Prostate gland (tissue), 2 donors: ENCODE measurements at regions not wholly inside any gene's neighbourhood (a gene's known extent, or its start where the extent isn't known, plus 50 kb on each side); places are given as distances from the start of the nearest gene placed in this dataset.
"Not testable (repeated sequence)": the region's sequence is repeated elsewhere in the genome, so short reads cannot be mapped to it uniquely, and the experiment has no call there.

Experiments
- DNase-seq: peaks from one replicate; pipeline ENCODE4 v3.0.0-alpha.2; 2019; ENCODE audit warnings: low spot score
- H3K27ac ChIP-seq, 2 donors: fragments of 200-600 bp; sonication (generic); 2 replicates each; pipeline ENCODE4 v1.5.1; 2017 to 2019
- H3K27me3 ChIP-seq: fragments of 200-600 bp; sonication (generic); replicated peaks from 2 replicates; pipeline ENCODE4 v1.5.1; 2019; ENCODE audit not compliant: insufficient read depth
- H3K36me3 ChIP-seq, 2 donors: fragments of 200-600 bp; sonication (generic); 1 replicate in 1 of 2; 2 replicates in 1 of 2; pipeline versions ENCODE4 v1.5.1 to v1.8.1; 2017 to 2019
- H3K4me1 ChIP-seq: fragments of 200-600 bp; sonication (generic); replicated peaks from 2 replicates; pipeline ENCODE4 v1.5.1; 2019
- H3K4me3 ChIP-seq, 2 donors: fragments of 200-600 bp; sonication (generic); 2 replicates each; pipeline ENCODE4 v1.5.1; 2017 to 2019
- H3K9me3 ChIP-seq: fragments of 200-600 bp; sonication (generic); 2 replicates; pipeline ENCODE4 v1.5.1; 2017
- POLR2A ChIP-seq: fragments of 450-650 bp; IDR thresholded peaks from one replicate; pipeline ENCODE4 v1.6.1; 2016; ENCODE audit warnings: antibody characterized with exemption, mild to moderate bottlenecking
- POLR2AphosphoS5 ChIP-seq: sonication (generic); formaldehyde crosslinking; IDR thresholded peaks from one replicate; pipeline ENCODE4 v1.6.1; 2017; ENCODE audit warnings: antibody characterized with exemption
- whole genome bisulfite sequencing: methylation state at CpG from one replicate; pipeline ENCODE4 v1.1.5; 2018; 5-methylcytosine and 5-hydroxymethylcytosine counted together
- intact Hi-C: fragments of 100-400 bp; cut with DNase I; formaldehyde crosslinking; loops from one replicate; pipeline ENCODE4 v1.14.2; 2022
- TF ChIP-seq, protein P1 (sequence below), 4 experiments: fragments of 200-600 bp in 2 of 4; fragments of 450-650 bp in 2 of 4; sonication (generic) in 2 of 4; IDR thresholded peaks; 1 replicate in 3 of 4; 2 replicates in 1 of 4; pipeline ENCODE4 v1.5.1; 2016 to 2019; ENCODE audit warnings: antibody characterized with exemption in 4 of 4, mild to moderate bottlenecking in 2 of 4, moderate library complexity in 2 of 4

DNA sequence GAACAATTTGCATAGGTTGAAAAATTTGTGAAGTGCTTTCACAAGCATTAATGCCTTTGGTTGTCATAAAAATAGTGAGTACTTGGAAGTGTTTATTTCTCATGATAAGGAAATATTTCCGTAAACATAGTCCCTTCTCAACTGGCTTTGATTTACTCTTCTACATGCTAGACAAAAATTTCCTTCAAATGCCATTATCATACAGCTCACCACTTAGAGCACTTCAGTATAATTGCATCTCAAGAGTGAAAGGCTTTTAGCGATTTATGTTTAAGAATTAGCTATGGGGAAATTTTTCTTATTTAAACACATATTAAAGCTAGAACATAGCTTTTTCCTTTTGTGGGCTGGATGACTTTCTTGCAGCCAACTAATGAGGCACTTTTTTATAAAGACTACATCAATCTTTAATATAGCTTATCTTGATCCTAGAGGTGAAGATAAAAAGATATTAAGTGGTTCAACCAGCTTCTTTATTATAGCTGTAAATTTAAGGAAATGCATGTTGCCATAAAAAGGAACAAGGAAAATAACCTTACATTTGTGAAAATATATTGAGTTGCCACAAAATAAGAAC, 656.8 kb downstream of the SLITRK6 start:
- 42% methylated on average over 2 of the region's 2 CpGs for WGBS
- H3K4me3 ChIP-seq, result no peak overlapping the region
- no peak for DNase-seq
- intact Hi-C loops, result no loop called here
- no peaks in the 10 kb centered on the region for H3K36me3 ChIP-seq
- no peaks in the 10 kb centered on the region for H3K27me3 ChIP-seq
- H3K4me1 ChIP-seq, result no peaks in the 10 kb centered on the region
- H3K27ac ChIP-seq, result no peak overlapping the region
- no peaks in the 10 kb centered on the region for H3K9me3 ChIP-seq
- TF ChIP-seq, protein P1, sequence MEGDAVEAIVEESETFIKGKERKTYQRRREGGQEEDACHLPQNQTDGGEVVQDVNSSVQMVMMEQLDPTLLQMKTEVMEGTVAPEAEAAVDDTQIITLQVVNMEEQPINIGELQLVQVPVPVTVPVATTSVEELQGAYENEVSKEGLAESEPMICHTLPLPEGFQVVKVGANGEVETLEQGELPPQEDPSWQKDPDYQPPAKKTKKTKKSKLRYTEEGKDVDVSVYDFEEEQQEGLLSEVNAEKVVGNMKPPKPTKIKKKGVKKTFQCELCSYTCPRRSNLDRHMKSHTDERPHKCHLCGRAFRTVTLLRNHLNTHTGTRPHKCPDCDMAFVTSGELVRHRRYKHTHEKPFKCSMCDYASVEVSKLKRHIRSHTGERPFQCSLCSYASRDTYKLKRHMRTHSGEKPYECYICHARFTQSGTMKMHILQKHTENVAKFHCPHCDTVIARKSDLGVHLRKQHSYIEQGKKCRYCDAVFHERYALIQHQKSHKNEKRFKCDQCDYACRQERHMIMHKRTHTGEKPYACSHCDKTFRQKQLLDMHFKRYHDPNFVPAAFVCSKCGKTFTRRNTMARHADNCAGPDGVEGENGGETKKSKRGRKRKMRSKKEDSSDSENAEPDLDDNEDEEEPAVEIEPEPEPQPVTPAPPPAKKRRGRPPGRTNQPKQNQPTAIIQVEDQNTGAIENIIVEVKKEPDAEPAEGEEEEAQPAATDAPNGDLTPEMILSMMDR (IDR thresholded peaks at IDR 0.05), result no peak

DNA sequence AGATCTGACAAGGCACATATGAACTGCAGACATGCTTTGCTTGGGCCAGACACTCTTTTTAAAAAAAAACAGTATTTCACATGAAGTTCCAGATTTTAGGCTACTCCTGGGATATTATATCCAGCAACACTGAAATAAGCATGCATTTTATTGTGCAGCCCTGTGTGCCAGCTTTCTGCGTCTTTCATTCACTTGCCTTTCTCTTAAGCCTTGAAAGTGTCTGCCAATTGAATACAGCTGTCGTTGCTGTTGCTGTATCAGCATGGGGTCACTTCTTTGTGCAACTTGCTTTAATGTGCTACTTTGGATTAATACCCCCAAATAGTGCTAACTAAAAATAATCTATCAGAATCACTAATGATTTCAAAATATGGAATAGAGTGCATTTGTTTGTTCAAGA, 657.8 kb downstream of the SLITRK6 start:
- 70% methylated on average over 2 of the region's 2 CpGs for WGBS
- intact Hi-C loops, result no loop called here
- TF ChIP-seq POLR2A (no peak), POLR2AphosphoS5 (no peak)
- TF ChIP-seq, protein P1 (IDR thresholded peaks at IDR 0.05), result no peak
- Histone ChIP-seq H3K27me3 (no peaks in the 10 kb centered on the region), H3K4me1 (no peaks in the 10 kb centered on the region), H3K36me3 (no peaks in the 10 kb centered on the region), H3K9me3 (no peaks in the 10 kb centered on the region), H3K4me3 (no peak overlapping the region), H3K27ac (no peak overlapping the region)
- DNase-seq, result no peak

GRCh38 chr13:85140192-85140591, 659.0 kb downstream of the SLITRK6 start:
- Histone ChIP-seq H3K9me3 (no peaks in the 10 kb centered on the region), H3K27ac (no peak overlapping the region), H3K4me1 (no peaks in the 10 kb centered on the region), H3K27me3 (no peaks in the 10 kb centered on the region), H3K36me3 (no peaks in the 10 kb centered on the region), H3K4me3 (no peak overlapping the region)
- intact Hi-C loops, result no loop called here
- TF ChIP-seq POLR2A, result no peak
- TF ChIP-seq, protein P1 (IDR thresholded peaks at IDR 0.05), result no peak
- TF ChIP-seq POLR2AphosphoS5, result no peak
- DNase-seq, result no peak
- WGBS, result 42% methylated on average over 1 of the region's 1 CpG

DNA sequence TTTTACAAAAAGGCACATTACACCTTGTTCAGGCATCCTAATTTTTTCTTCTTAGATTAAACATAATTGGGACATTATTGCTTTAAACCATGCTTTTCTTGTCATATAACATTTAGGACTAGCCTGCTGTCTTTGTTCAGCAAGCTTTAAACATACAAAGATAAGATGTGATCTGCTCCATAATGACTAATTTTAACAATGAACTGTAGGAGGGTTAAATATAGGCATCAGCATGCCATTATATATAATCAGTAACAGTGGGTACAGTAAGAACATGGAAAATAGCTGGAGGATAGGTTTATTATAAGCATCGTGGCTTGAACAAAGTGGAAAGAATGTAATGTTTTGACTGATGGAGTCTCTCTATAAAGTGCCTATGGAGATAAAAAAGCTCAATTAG, 661.7 kb downstream of the SLITRK6 start:
- Histone ChIP-seq H3K4me1 (no peaks in the 10 kb centered on the region), H3K27me3 (no peaks in the 10 kb centered on the region), H3K27ac (no peak overlapping the region), H3K9me3 (no peaks in the 10 kb centered on the region), H3K4me3 (no peak overlapping the region), H3K36me3 (no peaks in the 10 kb centered on the region)
- intact Hi-C loops, result no loop called here
- DNase-seq, result no peak
- 36% methylated on average over 1 of the region's 1 CpG for WGBS
- TF ChIP-seq POLR2A (no peak), POLR2AphosphoS5 (no peak)
- TF ChIP-seq, protein P1 (IDR thresholded peaks at IDR 0.05), result no peak

DNA sequence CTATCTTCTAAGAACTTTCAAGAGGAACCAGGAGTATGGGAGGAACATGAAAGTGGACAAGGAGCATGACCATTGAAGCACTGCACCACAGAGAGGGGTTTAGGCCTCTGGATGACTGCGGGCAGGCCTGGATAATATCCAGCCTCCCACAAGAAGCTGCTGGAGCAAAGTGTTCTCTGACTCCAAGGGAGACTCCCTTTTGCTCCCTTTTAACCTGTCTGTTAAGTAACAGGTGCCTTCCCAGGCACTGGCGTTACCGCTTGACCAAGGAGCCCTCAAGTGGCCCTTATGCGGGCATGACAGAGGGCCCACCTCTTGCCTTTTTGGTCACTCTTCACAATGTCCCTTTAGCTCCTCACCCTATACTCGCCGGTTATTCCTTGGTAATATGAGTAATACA, 666.2 kb downstream of the SLITRK6 start:
- no peak overlapping the region for H3K4me3 ChIP-seq
- H3K9me3 ChIP-seq, result no peaks in the 10 kb centered on the region
- H3K4me1 ChIP-seq, result no peaks in the 10 kb centered on the region
- TF ChIP-seq, protein P1 (IDR thresholded peaks at IDR 0.05), result no peak
- TF ChIP-seq POLR2AphosphoS5 (no peak), POLR2A (no peak)
- intact Hi-C loops, result no loop called here
- H3K36me3 ChIP-seq, result no peaks in the 10 kb centered on the region
- DNase-seq, result no peak
- no peak overlapping the region for H3K27ac ChIP-seq
- WGBS, result 97% methylated on average over 6 of the region's 6 CpGs
- H3K27me3 ChIP-seq, result no peaks in the 10 kb centered on the region

DNA sequence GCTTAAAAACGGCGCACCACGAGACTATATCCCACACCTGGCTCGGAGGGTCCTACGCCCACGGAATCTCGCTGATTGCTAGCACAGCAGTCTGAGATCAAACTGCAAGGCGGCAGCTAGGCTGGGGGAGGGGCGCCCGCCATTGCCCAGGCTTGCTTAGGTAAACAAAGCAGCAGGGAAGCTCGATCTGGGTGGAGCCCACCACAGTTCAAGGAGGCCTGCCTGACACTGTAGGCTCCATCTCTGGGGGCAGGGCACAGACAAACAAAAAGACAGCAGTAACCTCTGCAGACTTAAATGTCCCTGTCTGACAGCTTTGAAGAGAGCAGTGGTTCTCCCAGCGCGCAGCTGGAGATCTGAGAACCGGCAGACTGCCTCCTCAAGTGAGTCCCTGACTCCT, 675.7 kb downstream of the SLITRK6 start:
- 55% methylated on average over 13 of the region's 14 CpGs for WGBS

More for the DNA sequence above, 675.7 kb downstream of the SLITRK6 start:
- H3K27me3 ChIP-seq, DNase-seq, H3K9me3 ChIP-seq, H3K4me3 ChIP-seq, intact Hi-C loops, H3K27ac ChIP-seq, H3K4me1 ChIP-seq, H3K36me3 ChIP-seq: not testable (repeated sequence)
